ENCODE measurements at regions not wholly inside any gene's neighbourhood (a gene's known extent, or its start where the extent isn't known, plus 50 kb on each side); places are given as distances from the start of the nearest gene placed in this dataset.

GRCh38 chr3:168615493-168616020 lies 519.8 kb upstream of the GOLIM4 start (continued):
- TF ChIP-seq ZNF331 (CRISPR knock-in tag; IDR thresholded peaks at IDR 0.05; ENCODE audit: low read depth) (no peak), JUNB (IDR thresholded peaks at IDR 0.05; ENCODE audit: unreplicated experiment) (no peak), REST (IDR thresholded peaks at IDR 0.05; ENCODE audit: unreplicated experiment) (no peak), STAT1 (IDR thresholded peaks at IDR 0.05; ENCODE audit: unreplicated experiment) (no peak), EZH2 (IDR thresholded peaks at IDR 0.05; ENCODE audit: low read depth, unreplicated experiment) (no peak), POLR2AphosphoS5 (IDR thresholded peaks at IDR 0.05; ENCODE audit: low read depth) (no peak)

- Mint-ChIP-seq H3K4me1 (peaks cover 64% of the 10 kb centered on the region), H3K9me3 (no peaks in the 10 kb centered on the region), H3K36me3 (ENCODE audit: low read depth) (no peaks in the 10 kb centered on the region), H3K27me3 (ENCODE audit: insufficient read depth, low read depth, poor library complexity) (no peaks in the 10 kb centered on the region), H3K4me3 (no peak overlapping the region), H3K27ac (no peak overlapping the region)
- Histone ChIP-seq H3K9me2 (ENCODE audit: insufficient read depth) (no peaks in the 10 kb centered on the region), H3K27ac (ENCODE audit: low read depth) (no peak overlapping the region), H3K4me3 (no peak overlapping the region), H3K79me2 (replicated peaks; ENCODE audit: insufficient read depth) (no peaks in the 10 kb centered on the region), H2AFZ (no peak overlapping the region), H3F3A (replicated peaks; ENCODE audit: low read depth) (no peaks in the 10 kb centered on the region), H3K36me3 (ENCODE audit: insufficient read depth) (no peaks in the 10 kb centered on the region), H3K27me3 (ENCODE audit: insufficient read depth) (no peaks in the 10 kb centered on the region), H3K4me1 (ENCODE audit: insufficient read depth) (peaks cover 52% of the 10 kb centered on the region), H4K20me1 (replicated peaks; ENCODE audit: insufficient read depth) (no peaks in the 10 kb centered on the region), H3K4me2 (no peak overlapping the region)
- ATAC-seq (no peak), DNase-seq (ENCODE audit: low spot score) (no peak)
- TF ChIP-seq EZH2 (IDR thresholded peaks at IDR 0.05; ENCODE audit: low read depth, unreplicated experiment) (no peak), CTCF (conservative IDR thresholded peaks at IDR 0.05; ENCODE audit: low read depth in 2 of 2) (no peak), ZNF114 (CRISPR knock-in tag; IDR thresholded peaks at IDR 0.05) (no peak), ETS1 (IDR thresholded peaks at IDR 0.05) (no peak), ZNF462 (CRISPR knock-in tag; IDR thresholded peaks at IDR 0.05) (no peak), EZH2phosphoT487 (IDR thresholded peaks at IDR 0.05; ENCODE audit: unreplicated experiment) (no peak)
These were observed 517.4 kb upstream of the GOLIM4 start for GRCh38 chr3:168613151-168613550.

All from GM23338 (cell line).